GM12873 (cell line): ENCODE measurements at regions not wholly inside any gene's neighbourhood (a gene's known extent, or its start where the extent isn't known, plus 50 kb on each side); places are given as distances from the start of the nearest gene placed in this dataset.

Experiments
- CTCF ChIP-seq: IDR thresholded peaks from 2 replicates; pipeline ENCODE4 v1.5.1; 2012; ENCODE audit warnings: low read depth, mild to moderate bottlenecking, moderate library complexity, low read length, control low read depth; ENCODE audit not compliant: insufficient read depth; ENCODE audit errors: missing control alignments

DNA sequence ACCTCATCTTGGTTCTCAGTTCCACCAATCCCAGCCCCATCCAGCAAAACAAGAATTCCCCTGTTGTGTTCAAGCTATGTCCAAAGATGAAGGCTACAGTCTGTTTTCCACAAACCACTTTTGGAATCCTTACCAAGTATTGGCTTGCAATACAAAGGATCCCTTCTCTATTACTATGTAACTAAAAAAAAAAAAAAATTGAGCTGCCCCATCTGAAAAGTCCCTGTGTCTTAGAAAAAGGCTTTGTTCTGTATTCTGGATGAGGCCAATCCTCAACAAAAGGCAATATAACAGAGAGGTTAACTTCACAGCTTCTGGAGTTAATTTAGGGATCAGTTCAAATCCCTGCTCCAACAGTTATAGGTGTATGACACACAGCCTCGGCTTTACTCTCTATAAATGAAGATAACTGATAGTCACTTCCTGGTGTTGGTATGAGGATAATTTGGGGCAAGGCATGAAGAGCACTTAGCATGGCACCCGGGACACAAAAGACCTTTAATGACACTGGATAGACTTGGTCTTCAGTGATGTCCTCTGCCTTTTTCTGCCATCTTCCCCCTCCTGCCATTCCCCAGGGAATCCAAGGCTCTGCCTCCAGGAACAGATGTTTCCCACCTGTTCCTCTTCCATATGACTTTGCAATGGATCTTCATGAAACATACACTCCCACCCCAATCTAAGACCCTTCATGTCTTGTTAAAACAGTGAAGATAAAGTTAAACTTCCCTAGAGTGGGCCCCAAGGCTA lies 61.2 kb upstream of the ATL2 start:
- TF ChIP-seq CTCF = no peak

- no peak for TF ChIP-seq CTCF
Observed at GRCh38 chr2:38436227-38436664, 59.2 kb upstream of the ATL2 start.

GRCh38 chr2:38435775-38436174 lies 58.7 kb upstream of the ATL2 start:
- no peak for TF ChIP-seq CTCF

DNA sequence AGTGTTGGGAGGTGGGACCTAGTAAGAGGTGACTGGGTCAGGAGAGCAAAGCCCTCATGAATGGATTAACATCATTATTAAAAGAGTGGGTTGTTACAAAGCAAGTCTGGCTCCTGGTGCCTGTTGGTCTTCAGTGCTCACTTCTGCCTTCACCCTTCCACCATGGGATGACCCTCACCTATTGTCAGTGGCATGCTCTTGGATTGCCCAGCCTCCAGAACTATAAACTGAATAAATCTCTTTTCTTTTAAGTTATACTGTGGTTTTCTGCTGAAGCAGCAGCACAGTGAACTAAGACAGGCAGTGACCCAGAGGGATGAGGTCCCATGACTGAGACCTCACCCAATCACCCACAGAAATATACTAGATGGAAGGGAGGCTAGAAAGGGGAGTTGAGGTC lies 57.5 kb upstream of the ATL2 start:
- no peak for TF ChIP-seq CTCF

DNA sequence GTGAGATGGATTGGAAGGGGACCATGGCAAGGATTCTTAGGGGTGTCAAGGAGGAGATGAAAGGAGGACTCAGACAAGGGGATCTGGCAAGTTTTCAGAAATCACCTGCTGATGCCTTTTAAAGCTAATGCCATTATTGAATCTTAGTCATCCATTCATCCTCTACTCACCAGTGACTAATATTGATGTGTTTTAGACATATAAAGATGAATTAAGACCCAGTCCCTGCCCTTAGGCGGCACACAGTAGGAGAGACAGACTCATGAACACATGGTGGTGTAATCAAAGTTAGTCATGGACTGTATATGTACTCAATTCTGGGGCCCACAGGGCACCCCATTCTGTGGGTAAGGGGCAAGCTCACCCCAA lies 56.5 kb upstream of the ATL2 start:
- TF ChIP-seq CTCF = no peak

DNA sequence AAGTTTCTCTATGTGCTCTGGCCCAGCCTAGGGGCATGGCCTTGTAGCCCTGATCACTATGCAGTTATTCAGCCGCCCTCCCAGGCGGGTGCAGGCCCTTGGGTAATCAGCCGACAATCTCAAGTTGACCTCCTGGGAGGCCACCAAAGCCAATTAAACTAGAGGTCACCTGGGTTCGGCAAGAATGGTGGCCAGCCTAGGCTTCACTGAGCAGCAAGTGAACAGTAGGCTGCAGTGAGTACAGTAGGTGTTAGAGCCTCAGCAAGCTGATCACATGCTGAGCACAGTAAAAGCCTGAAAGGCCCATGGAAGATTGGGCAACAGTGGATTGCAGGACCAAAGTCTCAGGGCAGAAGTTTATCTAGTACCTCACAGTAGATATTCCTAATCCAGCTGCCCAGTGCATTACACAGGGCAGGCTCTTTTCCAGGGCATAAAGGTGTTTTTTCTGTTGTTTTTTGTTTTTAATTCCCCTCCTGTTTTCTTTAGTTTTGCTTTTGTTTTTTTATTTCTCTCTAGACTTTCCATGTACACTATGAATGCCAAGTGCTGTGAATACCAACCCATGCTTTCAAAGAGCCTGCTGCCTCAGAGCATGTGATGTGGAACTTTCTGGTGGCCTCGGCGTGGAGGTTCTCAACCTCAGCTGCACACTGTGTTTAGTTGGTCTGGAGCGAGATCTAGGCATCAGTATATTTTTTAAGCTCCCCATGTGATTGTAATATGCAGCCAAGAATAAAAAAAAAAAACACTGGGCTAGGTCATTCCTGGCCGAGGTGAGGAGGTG lies 55.9 kb upstream of the ATL2 start:
- TF ChIP-seq CTCF = no peak

DNA sequence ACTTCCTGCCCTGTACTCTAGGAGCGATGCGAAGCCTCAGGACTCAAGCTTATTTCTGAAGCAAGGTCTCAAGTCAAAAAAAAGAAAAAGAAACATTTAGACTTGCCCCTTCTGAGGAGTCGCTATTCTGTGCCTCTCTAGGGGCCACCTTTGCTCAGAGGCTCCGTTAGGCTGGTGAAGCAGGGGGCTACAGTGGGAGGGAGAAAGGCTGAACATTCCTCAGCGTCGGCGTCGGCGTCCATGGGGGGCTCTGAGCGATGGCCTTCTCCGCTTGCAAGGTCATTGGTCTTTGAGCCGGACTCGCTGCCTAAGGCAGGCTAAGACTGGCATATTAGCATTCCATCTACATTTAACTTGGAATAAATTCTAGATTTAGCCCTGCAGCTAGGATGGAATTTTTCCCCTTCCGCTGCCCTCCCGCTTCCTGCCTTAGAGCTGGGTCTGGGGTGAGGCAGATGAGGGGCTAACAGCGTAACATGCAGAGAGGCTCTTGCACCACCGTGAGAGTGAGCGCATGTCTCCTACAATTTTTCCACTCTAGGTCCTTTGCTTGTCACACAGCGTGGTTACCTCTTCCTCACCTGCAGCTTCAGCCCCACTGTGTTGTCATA lies 53.6 kb upstream of the ATL2 start:
- TF ChIP-seq CTCF = no peak
